ENCODE measurements at regions not wholly inside any gene's neighbourhood (a gene's known extent, or its start where the extent isn't known, plus 50 kb on each side); places are given as distances from the start of the nearest gene placed in this dataset.
A peak's percentile ranks its signal among the peaks of the same experiment; 100 is the strongest.

DNA sequence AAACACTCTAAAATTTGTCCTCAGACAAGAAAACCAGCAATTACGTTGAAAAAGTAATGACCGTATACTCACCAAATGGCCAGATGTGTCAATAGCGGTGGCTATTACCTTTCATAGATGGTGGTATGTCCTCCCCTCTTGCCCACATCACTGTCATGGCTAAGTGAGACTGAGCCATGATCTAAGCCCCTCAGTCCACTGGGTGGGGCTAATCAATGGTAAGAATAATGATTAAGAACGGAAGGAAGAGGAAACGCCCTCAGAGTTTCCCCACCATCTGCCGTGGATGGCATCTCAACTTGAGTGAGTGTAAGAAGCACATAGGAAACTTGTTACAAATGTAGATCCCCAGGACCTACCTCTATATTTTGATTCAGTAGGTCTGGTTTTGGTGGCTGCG is 65.8 kb upstream of the EFEMP1 start:
- intact Hi-C loops (cut with micrococcal nuclease): no loop called here
- Histone ChIP-seq H3K79me1 (ENCODE audit: low read depth in 1 of 2, low read length in 2 of 2) (no peaks in the 10 kb centered on the region), H3K27me3 (ENCODE audit: control insufficient read depth, insufficient read depth, low read length) (no peaks in the 10 kb centered on the region), H4K8ac (ENCODE audit: low read depth in 2 of 2, low read length in 2 of 2) (no peak overlapping the region), H2AFZ (replicated peaks; ENCODE audit: low read length, poor library complexity) (no peak overlapping the region), H4K5ac (ENCODE audit: low read depth, low read length) (no peak overlapping the region), H3K18ac (ENCODE audit: low read depth, low read length) (no peak overlapping the region), H3K14ac (replicated peaks; ENCODE audit: low read depth, low read length) (no peak overlapping the region), H3K56ac (ENCODE audit: extremely low read depth, insufficient read depth, low read length) (no peak overlapping the region), H3K4me1 (ENCODE audit: control insufficient read depth, insufficient read depth, low read length) (peaks cover 9% of the 10 kb centered on the region), H2BK5ac (ENCODE audit: low read depth, low read length, poor library complexity, severe bottlenecking) (no peak overlapping the region), H3K23ac (ENCODE audit: low read depth, low read length) (no peak overlapping the region), H4K20me1 (ENCODE audit: insufficient read depth, low read length) (no peaks in the 10 kb centered on the region), H3K4ac (ENCODE audit: low read depth, low read length) (no peak overlapping the region; the same call in 1 of the 2 replicates), H3K4me3 (ENCODE audit: insufficient read depth, low read depth, low read length) (no peak overlapping the region), H3K27ac (ENCODE audit: insufficient read depth, low read length) (no peak overlapping the region), H3K9ac (ENCODE audit: low read depth, low read length) (no peak overlapping the region), H3K36me3 (ENCODE audit: control insufficient read depth, insufficient read depth, low read length) (no peaks in the 10 kb centered on the region), H3K9me1 (ENCODE audit: insufficient read depth, low read length) (no peaks in the 10 kb centered on the region), H2BK15ac (ENCODE audit: low read depth, low read length) (peak overlapping the region; percentile 88; the same call in 1 of the 3 replicates), H2BK20ac (ENCODE audit: low read depth, low read length) (no peak overlapping the region), H4K91ac (ENCODE audit: insufficient read depth, low read depth, low read length) (no peak overlapping the region), H2AK9ac (replicated peaks; ENCODE audit: low read depth, low read length, poor library complexity) (no peak overlapping the region), H2BK120ac (ENCODE audit: low read depth, low read length) (no peak overlapping the region), H3K9me3 (ENCODE audit: control insufficient read depth, insufficient read depth, low read length) (no peaks in the 10 kb centered on the region), H2AK5ac (ENCODE audit: low read depth, low read length) (peak overlapping the region; percentile 43), H3K4me2 (ENCODE audit: low read depth, low read length) (no peak overlapping the region)
- POLR2A ChIA-PET (ENCODE audit: unreplicated experiment): no interaction called here
- in situ Hi-C loops (cut with MboI; ENCODE audit: low sequenced_read_pairs): no loop called here
- TF ChIP-seq USF2 (IDR thresholded peaks at IDR 0.05; ENCODE audit: low read depth, low read length): no peak
- TF ChIP-seq CHD1 (IDR thresholded peaks at IDR 0.05; ENCODE audit: low read depth, low read length): no peak
- no peak for TF ChIP-seq BHLHE40 (IDR thresholded peaks at IDR 0.05; ENCODE audit: low read depth, low read length)
- TF ChIP-seq MAFK (IDR thresholded peaks at IDR 0.05; ENCODE audit: low read depth, low read length): no peak
- no peak for TF ChIP-seq POLR2A (IDR thresholded peaks at IDR 0.05; ENCODE audit: low read depth, low read length)
- no peak for TF ChIP-seq SMC3 (IDR thresholded peaks at IDR 0.05; ENCODE audit: low read depth, low read length)
- no peak for TF ChIP-seq RCOR1 (IDR thresholded peaks at IDR 0.05; ENCODE audit: insufficient replicate concordance, low read length)
- TF ChIP-seq ELK1 (IDR thresholded peaks at IDR 0.05; ENCODE audit: borderline replicate concordance, low read depth, low read length): no peak
- TF ChIP-seq CTCF (conservative IDR thresholded peaks at IDR 0.05; ENCODE audit: low read depth, low read length): no peak
- TF ChIP-seq RAD21 (IDR thresholded peaks at IDR 0.05; ENCODE audit: low read length): no peak
- TF ChIP-seq FOS (IDR thresholded peaks at IDR 0.05; ENCODE audit: low read depth, low read length): no peak
- TF ChIP-seq NFE2L2 (IDR thresholded peaks at IDR 0.05; ENCODE audit: low read depth, low read length): no peak
- no peak for TF ChIP-seq CEBPB (IDR thresholded peaks at IDR 0.05; ENCODE audit: low read depth, low read length)
- no peak for TF ChIP-seq RFX5 (IDR thresholded peaks at IDR 0.05; ENCODE audit: low read depth, low read length)
- TF ChIP-seq MXI1 (IDR thresholded peaks at IDR 0.05; ENCODE audit: borderline replicate concordance, low read depth, low read length): no peak
- TF ChIP-seq MAZ (IDR thresholded peaks at IDR 0.05; ENCODE audit: borderline replicate concordance, low read depth, low read length): no peak
- DNase-seq (no peak), ATAC-seq (ENCODE audit: low read depth) (no peak)
- no CpG with 5 or more reads among the region's 7 CpGs for WGBS, 2 experiments (ENCODE audit: extremely low coverage in 2 of 2, insufficient read length in 1 of 2)
- no TSS peak for BruUV-seq (replicated peaks)
- dilution Hi-C loops (cut with HindIII; ENCODE audit: low sequenced_read_pairs, unreplicated experiment): no loop called here
- CTCF ChIA-PET: interaction anchor here (0.7 to 1.5 kb wide), 2 partner anchors 218 to 1713 kb away, joined by 3 to 4 read pairs; no protein-coding TSS in a partner anchor

Measured in IMR-90 (cell line).